Osteoblast (primary cell): ENCODE measurements at regions not wholly inside any gene's neighbourhood (a gene's known extent, or its start where the extent isn't known, plus 50 kb on each side); places are given as distances from the start of the nearest gene placed in this dataset.

Source experiments
- DNase-seq: peaks from one replicate; pipeline ENCODE4 v3.0.0; 2011; ENCODE audit warnings: low spot score, mixed read lengths; ENCODE audit not compliant: insufficient read length; ENCODE audit errors: missing footprints
- H2AFZ ChIP-seq: 2 replicates; pipeline ENCODE4 v1.6.0; 2011; ENCODE audit warnings: mild to moderate bottlenecking, low read length
- H3K27ac ChIP-seq: 2 replicates; pipeline ENCODE4 v1.5.1; 2011; ENCODE audit warnings: mild to moderate bottlenecking, low read depth, low read length, moderate library complexity
- H3K27me3 ChIP-seq: 2 replicates; pipeline ENCODE4 v1.6.0; 2012; ENCODE audit warnings: mild to moderate bottlenecking, control low read depth, inconsistent platforms, low read length, moderate library complexity; ENCODE audit not compliant: insufficient read depth
- H3K36me3 ChIP-seq: 2 replicates; pipeline ENCODE4 v1.5.1; 2011; ENCODE audit warnings: mild to moderate bottlenecking, low read length, control low read depth, moderate library complexity; ENCODE audit not compliant: insufficient read depth
- H3K4me1 ChIP-seq: 2 replicates; pipeline ENCODE4 v1.5.1; 2011; ENCODE audit warnings: mild to moderate bottlenecking, low read length, control low read depth, moderate library complexity; ENCODE audit not compliant: insufficient read depth
- H3K4me2 ChIP-seq: 2 replicates; pipeline ENCODE4 v1.6.0; 2011; ENCODE audit warnings: mild to moderate bottlenecking, low read length; ENCODE audit not compliant: insufficient read depth
- H3K4me3 ChIP-seq: fragments of 200-600 bp; sonication (generic); 3 replicates; pipeline ENCODE4 v1.5.1; 2012; ENCODE audit warnings: mild to moderate bottlenecking, low read length, inconsistent platforms; ENCODE audit not compliant: insufficient read depth
- H3K79me2 ChIP-seq: 2 replicates; pipeline ENCODE4 v1.6.0; 2012; ENCODE audit warnings: mild to moderate bottlenecking, low read length, control low read depth, inconsistent platforms; ENCODE audit not compliant: insufficient read depth
- H3K9me3 ChIP-seq: 2 replicates; pipeline ENCODE4 v1.5.1; 2011; ENCODE audit warnings: low read depth, low read length, control low read depth
- H4K20me1 ChIP-seq: 2 replicates; pipeline ENCODE4 v1.6.0; 2012; ENCODE audit warnings: mild to moderate bottlenecking, low read length, control low read depth; ENCODE audit not compliant: insufficient read depth
- TF ChIP-seq, protein P1 (sequence below): IDR thresholded peaks from 2 replicates; pipeline ENCODE4 v1.5.1; 2011; ENCODE audit warnings: mild to moderate bottlenecking, low read depth, low read length, moderate library complexity; ENCODE audit errors: extremely low read depth

DNA sequence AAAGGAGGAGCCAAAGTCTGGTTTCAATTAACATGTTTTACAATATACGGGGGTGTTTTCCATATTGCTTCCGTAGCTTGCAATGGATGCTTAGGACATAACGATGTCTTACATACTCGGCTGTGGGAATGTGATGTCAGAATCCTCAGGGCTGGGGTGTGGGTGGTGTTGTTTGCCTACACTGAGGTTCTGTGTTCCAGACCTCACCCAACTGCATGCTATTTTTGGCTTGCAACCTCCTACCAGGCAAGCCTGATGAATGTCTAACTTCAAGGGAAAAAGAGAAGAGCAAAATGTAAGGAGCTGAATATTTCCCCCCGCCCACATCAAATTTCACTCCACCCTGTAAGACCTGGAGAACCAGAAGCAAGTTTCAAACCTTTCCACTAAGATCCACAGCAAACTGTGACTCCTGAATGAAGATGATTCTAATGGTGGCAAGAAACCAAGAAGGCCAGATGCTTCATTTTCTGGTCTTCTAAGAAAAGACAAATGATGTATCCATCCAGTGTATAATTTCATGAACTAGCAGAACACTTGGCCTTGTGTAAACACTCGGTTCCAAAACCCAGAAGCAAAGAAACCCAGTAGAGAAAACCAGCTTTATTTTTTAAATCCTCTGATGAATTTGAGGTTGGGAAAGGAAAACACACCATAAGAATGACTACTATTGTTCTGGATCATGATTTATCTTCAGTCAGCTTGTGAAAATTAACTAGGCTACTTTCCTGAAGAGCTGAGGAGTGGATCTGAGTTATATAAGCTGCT lies 227.9 kb downstream of the DACT1 start:
- peak overlapping the region; percentile 26 for H3K4me3 ChIP-seq
- H3K79me2 ChIP-seq: no peaks in the 10 kb centered on the region
- H3K4me1 ChIP-seq: peaks cover 21% of the 10 kb centered on the region
- H3K27ac ChIP-seq: peak overlapping the region; percentile 67
- DNase-seq: no peak
- no peaks in the 10 kb centered on the region for H3K27me3 ChIP-seq
- H3K36me3 ChIP-seq: no peaks in the 10 kb centered on the region
- TF ChIP-seq, protein P1, sequence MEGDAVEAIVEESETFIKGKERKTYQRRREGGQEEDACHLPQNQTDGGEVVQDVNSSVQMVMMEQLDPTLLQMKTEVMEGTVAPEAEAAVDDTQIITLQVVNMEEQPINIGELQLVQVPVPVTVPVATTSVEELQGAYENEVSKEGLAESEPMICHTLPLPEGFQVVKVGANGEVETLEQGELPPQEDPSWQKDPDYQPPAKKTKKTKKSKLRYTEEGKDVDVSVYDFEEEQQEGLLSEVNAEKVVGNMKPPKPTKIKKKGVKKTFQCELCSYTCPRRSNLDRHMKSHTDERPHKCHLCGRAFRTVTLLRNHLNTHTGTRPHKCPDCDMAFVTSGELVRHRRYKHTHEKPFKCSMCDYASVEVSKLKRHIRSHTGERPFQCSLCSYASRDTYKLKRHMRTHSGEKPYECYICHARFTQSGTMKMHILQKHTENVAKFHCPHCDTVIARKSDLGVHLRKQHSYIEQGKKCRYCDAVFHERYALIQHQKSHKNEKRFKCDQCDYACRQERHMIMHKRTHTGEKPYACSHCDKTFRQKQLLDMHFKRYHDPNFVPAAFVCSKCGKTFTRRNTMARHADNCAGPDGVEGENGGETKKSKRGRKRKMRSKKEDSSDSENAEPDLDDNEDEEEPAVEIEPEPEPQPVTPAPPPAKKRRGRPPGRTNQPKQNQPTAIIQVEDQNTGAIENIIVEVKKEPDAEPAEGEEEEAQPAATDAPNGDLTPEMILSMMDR: no peak
- H4K20me1 ChIP-seq: no peaks in the 10 kb centered on the region
- peak overlapping the region; percentile 45 for H3K4me2 ChIP-seq
- peak overlapping the region; percentile 48 for H2AFZ ChIP-seq
- no peaks in the 10 kb centered on the region for H3K9me3 ChIP-seq

DNA sequence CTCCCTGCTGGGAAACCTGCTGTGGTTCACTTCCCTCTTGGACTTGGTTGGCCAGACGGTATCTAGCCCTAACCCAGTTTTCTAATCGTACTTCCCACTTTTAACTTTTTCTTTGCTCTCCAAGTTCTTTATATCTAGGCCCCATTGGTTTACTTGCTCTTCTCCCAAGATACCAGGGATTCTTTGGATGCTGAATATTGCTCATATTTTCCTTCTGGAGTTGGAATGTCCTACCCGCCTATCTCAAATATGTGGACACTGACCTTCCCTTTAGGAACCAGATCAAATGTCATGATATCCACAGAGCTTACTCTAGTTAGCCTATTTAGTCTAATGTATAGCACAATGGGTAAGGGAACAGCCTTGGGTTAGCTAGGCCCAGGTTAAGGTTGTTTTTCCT lies 228.6 kb downstream of the DACT1 start:
- Histone ChIP-seq H3K9me3 (no peaks in the 10 kb centered on the region), H3K4me2 (no peak overlapping the region), H3K27me3 (no peaks in the 10 kb centered on the region), H3K79me2 (no peaks in the 10 kb centered on the region), H3K4me3 (no peak overlapping the region), H2AFZ (no peak overlapping the region), H4K20me1 (no peaks in the 10 kb centered on the region), H3K36me3 (no peaks in the 10 kb centered on the region), H3K27ac (peak overlapping the region; percentile 67), H3K4me1 (peaks cover 25% of the 10 kb centered on the region)
- no peak for DNase-seq
- TF ChIP-seq, protein P1: no peak

DNA sequence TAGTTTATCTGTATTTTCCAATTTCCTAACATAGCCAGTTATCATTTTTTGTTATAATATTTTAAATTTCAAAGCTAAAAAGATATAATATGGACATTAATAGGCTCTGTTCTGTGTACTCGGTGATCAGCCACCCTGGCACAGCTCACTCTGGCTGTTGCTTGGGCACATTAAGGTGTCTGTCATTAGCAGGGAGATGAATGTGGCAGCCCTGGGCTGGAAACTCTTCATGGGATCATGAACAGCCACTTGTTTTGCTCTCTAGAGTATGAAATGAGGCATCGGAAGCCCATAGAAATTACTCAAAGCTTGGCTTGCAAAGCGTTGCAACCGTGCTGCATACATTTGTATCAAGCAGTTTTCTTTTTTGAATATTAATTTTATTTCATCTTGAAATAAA lies 233.2 kb downstream of the DACT1 start:
- H3K27me3 ChIP-seq: no peaks in the 10 kb centered on the region
- H3K4me2 ChIP-seq: no peak overlapping the region
- peaks cover 26% of the 10 kb centered on the region for H3K4me1 ChIP-seq
- H3K27ac ChIP-seq: no peak overlapping the region
- TF ChIP-seq, protein P1: no peak
- no peaks in the 10 kb centered on the region for H3K36me3 ChIP-seq
- no peaks in the 10 kb centered on the region for H4K20me1 ChIP-seq
- H3K4me3 ChIP-seq: no peak overlapping the region
- H3K9me3 ChIP-seq: no peaks in the 10 kb centered on the region
- no peaks in the 10 kb centered on the region for H3K79me2 ChIP-seq
- no peak overlapping the region for H2AFZ ChIP-seq
- DNase-seq: no peak

DNA sequence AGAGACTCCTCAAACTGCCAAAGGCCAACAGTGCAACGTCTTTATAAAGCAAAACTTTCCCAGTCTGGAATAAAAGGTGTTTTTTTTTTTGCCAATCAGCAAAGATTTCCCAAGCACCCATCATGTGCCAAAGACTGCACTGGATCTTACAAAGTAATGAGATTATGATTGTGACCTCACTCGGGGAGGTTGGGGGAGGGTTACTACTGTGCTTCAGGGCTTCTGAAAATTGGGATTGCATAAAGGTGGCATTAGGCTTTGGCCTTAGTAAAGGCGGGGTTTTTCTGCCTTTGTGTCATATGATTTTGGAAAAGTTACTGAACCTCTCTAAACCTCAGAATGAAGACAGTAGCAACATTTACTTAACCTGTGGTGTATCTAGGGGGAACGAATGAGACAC lies 233.8 kb downstream of the DACT1 start:
- TF ChIP-seq, protein P1: no peak
- no peak for DNase-seq
- H3K4me1 ChIP-seq: peaks cover 20% of the 10 kb centered on the region
- peak overlapping the region; percentile 45 for H3K4me2 ChIP-seq
- no peak overlapping the region for H2AFZ ChIP-seq
- H3K36me3 ChIP-seq: no peaks in the 10 kb centered on the region
- H4K20me1 ChIP-seq: no peaks in the 10 kb centered on the region
- H3K79me2 ChIP-seq: no peaks in the 10 kb centered on the region
- no peaks in the 10 kb centered on the region for H3K27me3 ChIP-seq
- no peak overlapping the region for H3K4me3 ChIP-seq
- H3K9me3 ChIP-seq: no peaks in the 10 kb centered on the region
- H3K27ac ChIP-seq: peak overlapping the region; percentile 37
